Activated T-cell treated with anti-CD3 and anti-CD28 coated beads for 48 hours (primary cell): ENCODE measurements at regions not wholly inside any gene's neighbourhood (a gene's known extent, or its start where the extent isn't known, plus 50 kb on each side); places are given as distances from the start of the nearest gene placed in this dataset.

ENCODE experiments used
- DNase-seq: peaks from one replicate; pipeline ENCODE4 v3.0.0-alpha.2; 2020; ENCODE audit warnings: low read depth

GRCh38 chr2:64317707-64318475 lies 136.1 kb upstream of the LGALSL start:
- no peak for DNase-seq

- DNase-seq: no peak
Measured at GRCh38 chr2:64318476-64318748, 135.6 kb upstream of the LGALSL start.

- no peak for DNase-seq
Measured at GRCh38 chr2:64319896-64320295, 134.1 kb upstream of the LGALSL start.

DNA sequence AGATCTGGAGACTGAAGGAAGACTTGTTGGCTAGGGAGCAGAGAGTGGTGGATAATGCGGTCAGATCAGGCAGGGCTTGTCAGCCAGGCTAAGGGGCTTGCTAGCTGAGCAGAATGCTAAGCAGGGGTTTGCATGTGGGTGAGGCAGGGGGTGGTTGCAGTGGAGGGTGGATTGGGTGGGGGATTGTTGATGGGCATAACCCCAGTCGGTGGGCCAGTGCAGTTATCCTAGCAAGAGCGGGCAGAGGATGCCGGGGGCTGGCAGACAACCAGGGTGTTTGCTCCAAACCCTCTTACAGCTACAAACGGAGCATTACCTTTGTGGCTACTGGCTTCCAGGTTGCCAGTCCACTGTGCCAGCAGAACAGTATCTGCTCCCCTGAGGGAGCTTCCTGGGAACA lies 131.5 kb upstream of the LGALSL start:
- DNase-seq: no peak

GRCh38 chr2:64323197-64323596 lies 130.8 kb upstream of the LGALSL start:
- DNase-seq: no peak

DNA sequence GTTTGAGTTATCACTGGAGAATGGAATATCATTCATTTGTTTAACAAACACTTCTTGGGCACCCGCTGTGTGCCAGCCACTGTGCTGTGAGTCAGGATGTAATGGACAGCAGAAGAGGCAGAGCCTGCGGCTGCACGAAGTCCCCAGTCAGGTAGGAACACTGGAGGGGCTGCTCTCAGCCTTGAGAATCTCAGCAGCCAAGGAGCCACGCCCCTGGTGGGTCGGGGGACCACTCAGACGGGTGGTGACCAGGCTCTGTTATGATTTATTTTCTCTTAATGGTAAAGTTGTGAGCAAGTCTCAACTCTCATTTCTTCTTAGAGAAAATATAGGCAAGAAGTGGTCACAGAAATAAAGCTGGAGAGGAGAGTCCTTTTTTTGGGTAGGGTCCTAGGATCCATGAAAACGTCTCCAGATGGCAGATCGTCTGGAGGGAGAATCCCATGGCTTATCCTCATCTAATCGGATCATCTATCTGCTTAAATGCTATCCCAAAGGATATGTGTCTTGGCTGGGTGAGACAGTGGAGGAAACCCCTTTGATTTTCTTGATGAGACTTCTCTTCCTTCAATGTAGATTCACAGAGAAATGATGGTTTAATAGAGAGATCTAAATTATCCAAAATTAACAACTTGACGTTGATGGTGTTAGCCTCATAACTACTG lies 129.1 kb upstream of the LGALSL start:
- no peak for DNase-seq

DNA sequence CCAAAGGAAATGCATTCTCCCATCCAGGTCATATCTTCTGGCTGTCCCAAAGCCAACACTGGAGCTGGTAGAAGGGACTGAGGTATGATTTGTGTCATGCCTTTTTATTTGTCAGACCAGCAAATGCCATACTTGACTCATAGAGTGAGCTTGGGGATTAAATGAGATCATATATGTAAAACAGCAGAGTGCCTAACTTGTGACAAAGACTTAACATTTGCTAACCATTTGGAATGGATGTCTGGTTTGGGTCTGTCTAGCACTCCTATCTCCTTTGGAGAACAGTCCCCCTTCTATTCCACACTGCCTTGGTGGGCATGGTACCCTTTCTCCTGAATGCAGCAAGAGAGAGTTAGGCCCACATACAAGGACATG lies 128.5 kb upstream of the LGALSL start:
- no peak for DNase-seq

DNA sequence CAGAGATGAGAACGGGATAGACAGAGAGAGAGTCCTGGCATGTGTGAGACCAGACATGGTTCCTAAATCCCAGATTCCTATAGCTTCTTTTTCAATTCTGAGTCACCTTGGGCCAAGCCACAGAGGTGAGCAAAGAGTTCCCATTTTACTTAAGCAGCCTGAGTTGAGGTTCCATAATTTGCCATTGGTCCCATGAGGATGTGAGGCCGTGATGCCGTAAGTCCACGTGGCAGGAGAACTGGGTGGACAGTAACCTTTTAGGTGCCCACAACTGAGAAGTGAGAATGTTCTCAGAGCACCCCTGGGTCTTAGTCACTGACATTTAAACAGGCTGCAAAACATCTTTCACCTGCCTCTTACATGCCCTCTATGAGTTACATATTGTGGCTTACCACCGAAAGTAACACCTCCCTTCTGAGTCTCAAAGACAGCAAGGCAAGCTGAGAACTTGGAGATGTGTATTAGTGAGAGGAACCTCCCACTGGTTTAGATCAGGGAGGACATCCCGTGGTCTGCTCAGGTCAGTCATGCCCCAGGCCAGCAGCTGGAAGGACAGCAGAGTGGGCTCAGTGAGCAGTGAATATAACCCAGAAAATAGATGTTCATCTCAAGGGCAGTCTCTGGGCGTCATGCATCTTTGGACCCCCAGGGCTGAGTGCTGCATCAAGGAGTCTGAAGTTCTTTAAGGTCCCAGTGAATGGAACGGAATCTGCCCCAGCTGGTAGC lies 127.9 kb upstream of the LGALSL start:
- no peak for DNase-seq

- DNase-seq: no peak
Measured at GRCh38 chr2:64326578-64327050, 127.3 kb upstream of the LGALSL start.

GRCh38 chr2:64327129-64327509 lies 126.8 kb upstream of the LGALSL start:
- no peak for DNase-seq

- no peak for DNase-seq
Measured at GRCh38 chr2:64327510-64328414, 126.2 kb upstream of the LGALSL start.

DNA sequence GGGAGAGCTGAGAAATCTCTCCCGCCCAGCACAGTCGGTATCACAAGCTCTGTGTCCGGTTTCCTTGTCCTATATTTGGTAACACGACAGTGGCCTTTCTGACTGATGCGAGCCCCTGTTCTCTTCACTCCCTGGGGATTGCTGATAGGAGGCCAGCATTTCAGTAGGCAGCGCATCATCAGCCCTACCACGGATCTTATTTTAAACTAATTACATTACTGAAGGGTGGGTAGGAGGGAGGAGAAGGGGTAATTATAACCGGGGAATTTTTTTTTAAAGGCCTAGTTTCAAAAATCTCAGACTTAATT lies 125.6 kb upstream of the LGALSL start:
- no peak for DNase-seq

- DNase-seq: no peak
Measured at GRCh38 chr2:64328756-64329155, 125.2 kb upstream of the LGALSL start.

GRCh38 chr2:64329848-64330247 lies 124.1 kb upstream of the LGALSL start:
- no peak for DNase-seq

DNA sequence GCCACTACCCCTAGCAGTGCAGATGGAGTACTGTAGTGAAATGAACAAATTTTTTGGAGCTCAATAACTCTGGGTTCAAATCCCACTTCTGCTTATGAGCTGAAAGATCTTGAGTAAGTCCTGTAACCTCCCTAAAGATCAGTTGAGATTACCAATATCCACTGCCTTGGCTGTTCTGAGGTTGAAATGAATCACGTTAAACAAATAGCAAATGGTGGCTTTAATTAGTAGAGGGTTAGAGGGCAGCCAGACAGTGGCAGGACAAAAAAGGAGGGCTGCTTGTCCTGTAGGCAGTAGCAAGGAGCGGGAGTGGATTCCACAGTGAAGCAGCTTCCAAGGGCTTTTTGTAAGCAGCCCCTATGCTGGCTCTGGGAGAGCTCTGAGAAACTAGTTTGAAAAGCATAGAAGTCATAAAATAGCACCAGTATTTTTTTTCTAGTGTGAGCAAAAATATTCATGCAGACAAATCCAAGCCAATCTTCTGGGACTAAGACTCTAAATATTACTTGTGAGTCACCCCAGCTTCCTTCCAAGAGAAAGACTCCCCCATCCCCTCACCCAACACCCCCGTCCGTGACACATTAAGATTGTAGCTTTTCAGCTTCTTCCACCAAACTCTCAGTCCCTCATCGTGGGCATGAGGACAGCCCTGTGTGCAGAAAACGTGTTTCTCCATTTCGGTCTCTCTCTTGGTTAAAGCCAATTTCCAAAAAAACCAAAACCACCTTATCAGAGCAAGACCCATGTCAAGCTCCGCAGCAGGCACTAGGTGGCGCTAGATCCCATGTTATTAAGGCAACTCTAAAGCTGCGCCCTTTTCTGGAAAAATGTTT lies 123.5 kb upstream of the LGALSL start:
- peak; percentile 59 for DNase-seq

- DNase-seq: no peak
Measured at GRCh38 chr2:64331114-64331645, 122.8 kb upstream of the LGALSL start.

DNA sequence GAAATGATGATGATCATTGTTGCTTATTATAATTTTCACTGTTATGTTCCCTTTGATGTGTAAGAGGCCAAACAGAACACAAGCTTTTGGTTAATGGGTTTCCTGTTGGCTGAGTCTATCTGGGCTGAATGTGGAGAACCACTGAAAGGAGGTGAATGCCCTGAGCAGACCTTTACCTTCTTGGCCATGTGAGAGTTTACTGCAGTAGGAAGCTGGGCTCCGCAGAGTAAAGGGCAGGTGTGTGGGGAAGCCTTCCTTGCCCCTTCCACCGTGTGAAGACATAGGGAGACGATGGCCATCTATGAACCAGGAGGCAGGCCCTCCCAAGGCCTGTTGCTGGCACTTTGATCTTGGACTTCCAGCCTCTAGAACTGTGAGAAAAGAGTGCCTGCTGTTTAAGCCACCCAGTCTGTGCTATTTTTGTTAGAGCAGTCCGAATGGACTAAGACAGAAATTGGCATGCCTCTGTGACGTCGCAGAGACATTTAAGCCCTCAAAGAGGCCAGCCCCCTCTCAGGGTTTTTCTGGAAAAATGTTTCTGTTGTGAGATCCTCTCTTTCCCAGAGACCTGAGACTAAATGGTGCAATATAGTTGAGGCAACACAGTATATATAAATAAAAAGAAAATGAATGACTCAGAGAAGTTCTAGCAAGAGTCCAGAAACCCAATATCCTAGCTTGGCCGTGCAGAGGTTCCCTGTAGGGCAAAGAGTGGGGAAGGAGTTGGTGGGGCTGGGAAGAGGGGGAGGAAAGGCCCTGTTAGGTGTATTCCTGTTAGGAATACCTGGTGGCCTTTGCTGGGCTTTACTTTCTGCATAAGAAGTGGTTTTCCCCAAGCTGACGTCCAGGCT lies 121.9 kb upstream of the LGALSL start:
- DNase-seq: no peak

DNA sequence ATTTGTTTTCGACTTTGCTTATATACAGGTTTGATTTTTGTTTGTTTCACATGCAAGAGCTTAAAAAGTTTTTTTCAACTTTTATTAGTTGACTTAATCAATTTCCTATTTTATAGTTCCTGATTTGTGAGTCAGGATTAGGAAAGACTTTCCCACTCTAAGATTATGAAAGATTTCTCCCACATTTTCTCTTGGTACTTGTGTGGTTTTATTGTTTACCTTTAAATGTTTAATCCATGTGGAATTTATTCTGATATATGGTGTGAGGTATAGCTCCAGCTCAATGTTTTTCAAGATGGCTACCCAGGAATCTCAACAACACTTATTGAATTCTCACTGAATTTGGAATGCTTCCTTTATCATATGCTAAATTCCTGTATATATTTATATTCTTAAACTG lies 117.8 kb upstream of the LGALSL start:
- no peak for DNase-seq

- DNase-seq: no peak
Measured at GRCh38 chr2:64337314-64337713, 116.6 kb upstream of the LGALSL start.

- no peak for DNase-seq
Measured at GRCh38 chr2:64338108-64338507, 115.9 kb upstream of the LGALSL start.
